GM18951 (cell line): ENCODE measurements at regions not wholly inside any gene's neighbourhood (a gene's known extent, or its start where the extent isn't known, plus 50 kb on each side); places are given as distances from the start of the nearest gene placed in this dataset.

Experiments used
- POLR2A ChIP-seq: IDR thresholded peaks from 4 replicates; pipeline ENCODE4 v1.6.1; 2011; ENCODE audit warnings: mild to moderate bottlenecking; ENCODE audit not compliant: insufficient read length, insufficient read depth; ENCODE audit errors: extremely low read depth
- in situ Hi-C: fragments of 300-500 bp; cut with MboI; formaldehyde crosslinking; loops from one replicate; pipeline ENCODE4 v1.12.0; 2022; ENCODE audit warnings: low sequenced_read_pairs, mixed read lengths, inconsistent platforms; ENCODE audit not compliant: unreplicated experiment

DNA sequence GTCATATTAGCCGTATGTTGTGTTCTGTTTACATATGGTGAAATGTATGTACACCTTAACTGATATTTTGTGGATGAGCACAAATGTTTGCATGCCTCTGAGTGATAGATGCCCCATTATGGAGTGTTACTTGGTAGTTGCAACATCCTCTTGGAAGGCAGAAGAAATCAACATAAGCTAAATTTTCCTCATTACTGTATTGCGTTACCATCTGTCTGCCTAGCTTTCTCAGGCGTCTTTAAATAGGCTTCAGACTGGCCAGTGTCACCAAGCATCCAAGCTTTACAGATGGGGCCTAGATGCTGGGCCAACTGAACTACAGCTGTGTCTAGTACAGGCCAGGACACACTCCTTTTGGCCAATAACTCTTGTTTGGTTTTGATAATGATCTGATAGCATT, 250.6 kb downstream of the SAMD5 start:
- no peak for TF ChIP-seq POLR2A
- in situ Hi-C loops = no loop called here

DNA sequence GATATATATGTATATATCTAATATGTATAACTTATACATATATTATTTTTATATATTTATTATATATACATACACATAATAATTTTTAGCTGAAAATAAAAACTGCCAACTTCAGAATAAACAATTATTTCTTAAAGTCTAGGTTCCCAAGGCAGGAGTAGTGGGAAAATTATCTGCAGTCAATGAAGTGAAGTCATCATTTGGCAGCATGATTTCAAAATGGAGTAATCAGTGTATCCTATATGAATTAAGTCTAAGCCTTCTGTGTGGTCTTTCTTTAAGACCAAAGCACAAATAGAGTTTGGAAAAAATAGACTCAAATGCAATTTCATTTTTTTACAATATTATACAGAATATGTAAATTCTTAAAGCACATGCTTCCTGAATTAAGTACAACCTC, 251.0 kb downstream of the SAMD5 start:
- no peak for TF ChIP-seq POLR2A
- in situ Hi-C loops = no loop called here

DNA sequence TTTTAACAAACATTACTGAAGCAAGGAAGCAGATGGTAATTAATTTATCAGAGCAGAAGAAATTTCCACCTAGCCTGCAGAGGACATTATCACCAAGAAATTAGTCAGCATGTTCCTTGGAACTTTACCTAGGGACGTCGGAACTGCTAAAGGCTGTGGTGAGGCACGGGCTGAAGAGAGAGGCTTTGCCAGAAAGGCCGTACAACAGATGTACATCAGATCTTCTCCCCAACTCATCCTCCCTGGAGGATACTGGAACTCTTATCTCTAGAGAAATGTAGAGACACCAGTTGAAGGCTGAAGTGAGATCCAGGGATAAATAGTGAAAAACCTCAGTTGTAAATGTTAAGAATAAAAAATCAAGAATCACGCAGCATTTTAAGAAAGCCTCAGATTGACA, 257.1 kb downstream of the SAMD5 start:
- TF ChIP-seq POLR2A = no peak
- in situ Hi-C loops = no loop called here

DNA sequence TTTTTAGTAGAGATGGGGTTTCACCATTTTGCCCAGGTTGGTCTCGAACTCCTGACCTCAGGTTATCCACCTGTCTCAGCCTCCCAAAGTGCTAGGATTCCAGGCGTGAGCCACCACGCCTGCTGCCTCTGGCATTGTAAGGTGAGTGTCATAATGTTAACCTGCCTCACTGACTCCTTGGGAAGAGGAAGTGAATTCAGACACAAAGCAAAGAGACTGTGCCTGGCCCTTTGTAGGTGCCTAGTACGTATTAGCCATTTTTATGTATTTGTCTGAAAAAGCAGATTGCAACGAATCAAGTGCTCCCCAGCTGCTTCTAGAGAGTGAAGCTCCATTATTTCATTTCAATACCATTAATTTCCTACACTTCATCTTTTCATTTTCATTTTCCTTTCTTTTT, 260.5 kb downstream of the SAMD5 start:
- in situ Hi-C loops = no loop called here
- no peak for TF ChIP-seq POLR2A

DNA sequence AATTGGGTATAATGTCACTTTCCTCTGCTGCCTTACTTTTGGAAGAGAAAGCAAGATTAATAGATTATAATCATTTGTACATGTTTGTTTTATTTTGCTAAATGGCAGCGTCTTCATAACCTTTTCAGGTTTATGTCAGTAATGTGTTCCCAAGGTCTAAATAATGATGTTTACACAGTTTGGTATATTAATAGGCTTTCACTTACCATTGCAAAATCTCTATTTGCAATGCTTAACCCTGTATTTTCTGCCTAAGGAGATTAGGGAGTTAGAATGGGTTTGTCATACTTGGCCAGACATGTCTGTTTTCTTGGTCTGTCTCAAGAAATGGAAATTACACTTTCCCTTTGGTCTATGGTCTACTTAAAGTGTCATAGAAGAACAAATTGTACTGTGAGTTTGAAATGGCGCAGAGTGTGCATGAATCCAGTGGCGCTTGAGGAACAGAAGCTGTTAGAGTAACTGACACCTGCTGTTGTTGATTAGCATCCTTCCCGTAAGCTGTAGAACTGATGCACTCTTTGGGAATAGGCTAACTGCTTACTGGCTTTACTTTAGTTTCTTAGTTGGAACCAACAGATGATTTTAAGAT, 261.1 kb downstream of the SAMD5 start:
- no peak for TF ChIP-seq POLR2A
- in situ Hi-C loops = no loop called here

DNA sequence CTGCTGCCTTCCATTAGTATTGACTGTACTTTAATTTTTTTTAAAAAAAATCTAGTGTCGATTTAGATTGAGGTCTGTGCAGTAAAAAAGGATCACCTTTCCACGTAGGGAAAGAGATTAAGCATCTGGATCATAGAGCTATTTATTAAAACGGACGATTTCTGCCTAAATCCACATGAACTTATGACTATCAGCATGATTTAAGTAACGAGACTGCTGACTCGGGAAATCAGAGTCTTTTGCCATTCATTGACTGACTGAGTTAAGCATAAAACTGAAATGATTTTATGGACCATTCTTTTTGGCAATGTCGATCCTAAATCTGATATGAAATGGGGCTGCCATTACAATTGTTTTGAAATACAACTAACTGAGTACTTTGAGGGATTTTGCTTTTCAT, 261.7 kb downstream of the SAMD5 start:
- no peak for TF ChIP-seq POLR2A
- in situ Hi-C loops = no loop called here

DNA sequence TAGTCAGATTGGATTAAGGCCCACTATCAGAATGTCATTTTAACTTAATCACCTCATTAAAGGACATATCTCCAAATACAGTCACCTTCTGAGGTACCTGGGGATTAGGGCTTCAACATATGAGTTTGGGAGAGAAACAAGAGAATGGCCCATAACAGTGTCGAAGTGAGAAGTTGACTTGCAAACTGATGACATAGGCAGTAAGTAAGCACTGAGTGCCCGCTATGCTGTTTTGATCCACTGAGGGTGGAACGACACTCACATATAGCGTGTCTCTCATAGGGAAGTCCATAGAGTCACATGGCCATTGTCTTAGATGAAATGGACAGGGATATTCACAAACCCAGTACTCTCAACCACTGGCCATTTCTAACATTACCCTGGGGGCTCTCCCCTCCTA, 264.2 kb downstream of the SAMD5 start:
- TF ChIP-seq POLR2A = no peak

DNA sequence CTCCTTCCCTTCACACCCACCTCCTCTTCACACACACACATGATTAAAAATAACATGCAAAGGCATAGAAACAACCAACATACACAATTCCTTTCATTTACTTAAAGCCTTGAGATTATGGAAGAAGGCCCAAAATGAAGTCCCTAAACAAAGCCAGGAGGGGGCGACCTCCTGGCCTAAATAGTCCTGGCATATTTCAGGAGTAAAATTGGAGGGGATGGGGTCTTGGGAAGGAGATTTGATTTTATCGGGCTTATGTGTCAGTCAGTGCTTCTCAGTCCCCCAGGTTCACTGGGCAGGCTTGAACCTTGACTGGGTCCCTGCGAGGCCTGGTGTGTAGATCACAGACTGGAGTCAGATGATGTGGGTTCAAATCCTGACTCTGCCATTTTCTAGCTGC, 266.4 kb downstream of the SAMD5 start:
- in situ Hi-C loops = no loop called here
- no peak for TF ChIP-seq POLR2A

More for the DNA sequence above, 264.2 kb downstream of the SAMD5 start:
- in situ Hi-C loops = no loop called here

DNA sequence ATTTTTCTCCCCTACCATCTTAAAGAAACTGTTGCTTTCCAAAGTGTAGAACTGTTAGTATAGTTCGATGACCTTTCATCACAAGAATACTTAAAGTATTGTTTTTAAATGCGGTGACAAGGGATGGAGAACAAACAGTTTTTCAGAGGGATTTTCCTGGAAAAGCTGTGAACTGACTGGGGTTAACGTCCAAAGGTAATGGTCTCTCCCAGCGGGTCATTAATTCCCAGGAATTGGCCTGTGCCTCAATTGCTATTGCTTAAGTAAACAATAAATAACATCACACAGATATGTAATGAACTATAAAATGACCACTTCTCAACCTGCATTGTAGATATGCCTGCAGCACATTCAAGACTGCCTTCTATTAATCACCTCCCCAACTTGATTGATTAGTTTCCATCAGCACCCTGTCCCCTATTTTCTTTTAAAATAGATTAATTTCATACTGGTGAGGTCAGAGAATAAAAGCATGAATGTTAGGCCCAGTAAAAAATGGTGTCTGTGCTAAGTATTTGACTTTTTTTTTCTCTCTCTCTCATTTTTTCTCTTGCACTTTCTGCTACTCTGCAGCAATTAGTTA, 268.2 kb downstream of the SAMD5 start:
- in situ Hi-C loops = no loop called here
- TF ChIP-seq POLR2A = no peak

DNA sequence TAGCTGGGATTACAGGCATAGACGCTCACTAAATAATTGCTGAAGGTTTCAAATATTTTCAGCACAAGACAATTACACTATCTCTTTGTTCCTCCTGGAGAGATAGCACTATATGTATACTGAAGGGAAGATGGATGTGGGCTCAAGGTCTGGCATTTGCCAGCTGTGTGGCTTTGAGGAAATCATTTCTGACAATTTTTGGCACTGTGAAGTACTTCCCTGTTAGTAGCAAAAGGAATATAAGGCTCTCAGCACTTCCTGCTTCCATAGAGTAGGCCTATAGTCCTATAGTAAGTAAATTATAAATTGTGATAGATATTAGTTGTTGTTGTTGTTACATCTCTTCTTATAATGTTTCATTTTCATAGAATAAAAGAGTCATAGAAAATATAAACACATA, 271.1 kb downstream of the SAMD5 start:
- in situ Hi-C loops = no loop called here

DNA sequence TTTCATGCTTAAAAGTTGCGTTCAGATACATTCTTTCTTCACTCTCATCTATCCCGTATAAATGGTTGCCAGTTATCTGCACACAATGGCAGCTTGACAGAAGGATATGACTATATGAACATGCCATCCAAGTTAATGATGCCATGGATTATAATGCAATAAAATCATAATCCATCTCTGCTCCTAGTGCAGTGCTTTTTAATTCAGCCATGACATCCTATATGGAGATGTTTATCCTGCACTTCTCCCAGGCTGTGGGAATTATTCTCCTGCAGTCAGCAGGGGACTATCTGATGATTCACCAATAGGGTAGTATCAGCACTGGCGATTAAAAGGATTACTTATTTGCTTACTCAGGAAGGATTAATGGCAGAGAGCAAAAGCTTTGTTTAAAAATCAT, 273.8 kb downstream of the SAMD5 start:
- TF ChIP-seq POLR2A = no peak
- in situ Hi-C loops = no loop called here

More for the DNA sequence above, 271.1 kb downstream of the SAMD5 start:
- no peak for TF ChIP-seq POLR2A

DNA sequence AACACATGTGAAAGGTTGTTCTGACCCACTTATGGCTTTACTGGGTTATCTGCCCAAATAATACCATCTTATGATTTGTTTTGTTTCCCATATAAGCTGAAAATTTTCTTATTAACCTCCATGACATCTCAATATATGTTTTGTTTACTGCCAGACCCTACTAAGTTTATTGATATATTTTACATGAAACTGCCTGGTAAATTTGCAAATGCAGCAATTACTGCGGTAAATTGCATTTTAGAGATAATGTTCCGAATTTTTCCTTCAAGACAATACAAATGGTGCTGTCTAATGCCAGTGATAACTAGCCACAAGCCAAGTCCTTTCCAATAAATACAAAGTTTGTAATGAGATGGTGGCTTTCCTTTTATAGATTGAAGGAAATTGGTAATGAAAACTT, 275.9 kb downstream of the SAMD5 start:
- in situ Hi-C loops = no loop called here
- no peak for TF ChIP-seq POLR2A

DNA sequence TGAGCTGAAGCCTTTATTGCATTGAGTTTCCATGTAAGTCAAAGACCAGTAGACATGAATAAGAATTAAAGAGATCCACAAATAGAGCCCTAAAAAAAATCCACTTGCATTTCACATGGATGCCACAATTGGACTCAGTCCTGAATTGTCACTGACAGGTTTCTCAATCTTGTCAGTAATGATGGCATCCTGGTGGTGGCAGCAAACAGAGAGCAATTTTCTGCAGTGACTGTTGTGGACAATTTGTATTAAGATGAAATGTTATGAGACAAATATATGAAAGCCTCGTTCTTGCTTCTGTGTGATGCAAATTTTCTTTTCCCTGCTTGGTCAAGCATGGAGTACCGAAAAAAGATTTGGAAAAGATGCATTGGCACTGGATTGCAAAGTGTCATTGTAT, 278.9 kb downstream of the SAMD5 start:
- in situ Hi-C loops = no loop called here
- no peak for TF ChIP-seq POLR2A

DNA sequence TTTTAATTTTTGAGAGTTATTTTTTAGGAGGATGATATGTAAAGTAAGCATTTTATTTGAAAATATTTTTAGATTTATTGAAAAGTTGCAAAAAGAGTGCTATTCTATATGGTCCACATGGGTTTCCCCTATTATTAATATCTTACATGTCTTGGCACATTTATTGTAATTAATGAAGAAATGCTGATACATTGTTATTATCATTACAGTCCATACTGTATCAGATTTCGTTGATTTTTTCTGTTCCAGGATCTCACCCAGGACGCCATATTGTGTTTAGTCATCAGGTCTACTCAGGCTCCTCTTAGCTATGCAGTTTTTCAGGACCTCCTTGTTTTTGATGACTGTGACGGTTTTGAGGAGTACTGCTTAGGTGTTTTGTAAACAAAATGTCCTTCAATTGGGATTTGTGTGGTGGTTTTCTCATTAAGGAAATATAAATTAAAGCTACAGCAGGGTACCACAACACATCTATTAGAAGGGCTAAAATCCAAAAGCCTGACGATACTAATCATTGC, 281.0 kb downstream of the SAMD5 start:
- no peak for TF ChIP-seq POLR2A
- in situ Hi-C loops = no loop called here

DNA sequence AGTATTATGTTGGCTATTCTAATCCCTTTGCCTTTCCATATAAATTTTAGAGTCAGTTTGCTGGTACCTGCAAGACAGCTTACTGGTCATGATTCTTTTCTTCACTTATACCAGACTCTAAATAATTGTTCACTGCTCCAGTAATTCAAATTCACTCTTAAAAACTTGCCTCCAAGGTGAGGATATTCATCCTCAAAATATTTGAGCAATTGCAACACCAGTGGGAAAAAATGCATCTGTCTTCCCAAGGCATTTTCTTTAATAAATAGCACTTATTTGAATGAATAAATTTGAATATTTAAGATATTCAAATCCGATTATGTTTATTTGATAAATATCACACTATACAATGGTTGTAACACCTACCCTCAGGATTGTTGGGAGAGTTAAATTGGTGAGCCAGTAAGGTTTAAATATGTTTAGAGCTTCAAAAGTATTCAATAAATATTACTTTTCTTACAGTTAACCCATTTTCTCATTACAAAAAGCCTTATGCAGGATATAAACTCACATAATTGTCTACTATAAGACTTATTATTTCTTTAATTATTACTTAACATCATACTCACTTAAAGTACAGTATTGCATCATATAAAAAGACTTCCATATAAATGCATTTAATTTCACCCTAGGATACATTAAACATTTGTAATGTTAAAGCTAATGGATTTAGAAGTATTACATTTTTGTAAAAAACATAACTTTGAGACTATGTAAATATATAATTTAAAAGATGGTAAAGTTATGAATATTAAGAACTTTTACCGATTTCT, 285.6 kb downstream of the SAMD5 start:
- no peak for TF ChIP-seq POLR2A
- in situ Hi-C loops = no loop called here
